ENCODE measurements at regions not wholly inside any gene's neighbourhood (a gene's known extent, or its start where the extent isn't known, plus 50 kb on each side); places are given as distances from the start of the nearest gene placed in this dataset.

DNA sequence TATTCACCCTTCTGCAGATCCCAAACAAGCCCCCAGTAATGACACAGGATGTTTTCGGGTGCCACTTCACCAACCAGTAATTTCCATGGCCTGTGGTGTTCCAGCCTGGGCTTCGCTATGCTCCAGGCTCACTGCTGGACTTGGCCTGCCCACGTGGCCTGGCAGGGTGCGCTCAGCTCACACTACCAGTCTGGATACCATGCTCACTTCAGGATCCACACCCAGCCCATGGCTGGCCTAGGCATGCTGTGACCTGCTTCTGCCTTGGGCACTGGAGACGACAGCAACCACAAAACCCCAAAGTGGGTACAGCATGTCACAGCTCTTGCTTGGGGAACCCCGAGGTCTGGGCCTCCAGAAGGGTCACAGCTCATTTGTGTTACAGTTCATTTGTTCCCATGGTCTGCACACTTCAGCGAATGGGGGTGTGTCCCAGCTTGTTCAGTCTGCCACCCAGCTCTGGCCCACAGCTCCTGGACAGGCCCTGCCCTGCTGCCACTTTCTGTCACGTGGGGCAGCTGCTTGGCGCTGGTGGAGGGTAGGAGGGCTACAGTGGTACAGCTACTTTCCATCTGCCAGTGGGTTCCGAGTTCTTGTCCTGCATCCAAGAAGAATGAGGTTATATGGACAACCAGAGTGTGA lies 650.8 kb downstream of the MCTP2 start:
- intact Hi-C loops (cut with DNase I; ENCODE audit: low total_unique reads): no loop called here
- no peak overlapping the region for H3K27ac ChIP-seq
- H3K4me1 ChIP-seq: no peaks in the 10 kb centered on the region
- H3K27me3 ChIP-seq: no peaks in the 10 kb centered on the region
- H3K9me3 ChIP-seq: peaks cover 5 to 22% of the 10 kb centered on the region in 2 donors
- no peak for DNase-seq (ENCODE audit: low spot score in 2 of 2)
- no peak overlapping the region for H3K4me3 ChIP-seq
- H3K36me3 ChIP-seq: no peaks in the 10 kb centered on the region
- TF ChIP-seq, protein P1, sequence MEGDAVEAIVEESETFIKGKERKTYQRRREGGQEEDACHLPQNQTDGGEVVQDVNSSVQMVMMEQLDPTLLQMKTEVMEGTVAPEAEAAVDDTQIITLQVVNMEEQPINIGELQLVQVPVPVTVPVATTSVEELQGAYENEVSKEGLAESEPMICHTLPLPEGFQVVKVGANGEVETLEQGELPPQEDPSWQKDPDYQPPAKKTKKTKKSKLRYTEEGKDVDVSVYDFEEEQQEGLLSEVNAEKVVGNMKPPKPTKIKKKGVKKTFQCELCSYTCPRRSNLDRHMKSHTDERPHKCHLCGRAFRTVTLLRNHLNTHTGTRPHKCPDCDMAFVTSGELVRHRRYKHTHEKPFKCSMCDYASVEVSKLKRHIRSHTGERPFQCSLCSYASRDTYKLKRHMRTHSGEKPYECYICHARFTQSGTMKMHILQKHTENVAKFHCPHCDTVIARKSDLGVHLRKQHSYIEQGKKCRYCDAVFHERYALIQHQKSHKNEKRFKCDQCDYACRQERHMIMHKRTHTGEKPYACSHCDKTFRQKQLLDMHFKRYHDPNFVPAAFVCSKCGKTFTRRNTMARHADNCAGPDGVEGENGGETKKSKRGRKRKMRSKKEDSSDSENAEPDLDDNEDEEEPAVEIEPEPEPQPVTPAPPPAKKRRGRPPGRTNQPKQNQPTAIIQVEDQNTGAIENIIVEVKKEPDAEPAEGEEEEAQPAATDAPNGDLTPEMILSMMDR (IDR thresholded peaks at IDR 0.05): no peak
- TF ChIP-seq POLR2A (IDR thresholded peaks at IDR 0.05) (no peak), POLR2AphosphoS5 (IDR thresholded peaks at IDR 0.05) (no peak)

DNA sequence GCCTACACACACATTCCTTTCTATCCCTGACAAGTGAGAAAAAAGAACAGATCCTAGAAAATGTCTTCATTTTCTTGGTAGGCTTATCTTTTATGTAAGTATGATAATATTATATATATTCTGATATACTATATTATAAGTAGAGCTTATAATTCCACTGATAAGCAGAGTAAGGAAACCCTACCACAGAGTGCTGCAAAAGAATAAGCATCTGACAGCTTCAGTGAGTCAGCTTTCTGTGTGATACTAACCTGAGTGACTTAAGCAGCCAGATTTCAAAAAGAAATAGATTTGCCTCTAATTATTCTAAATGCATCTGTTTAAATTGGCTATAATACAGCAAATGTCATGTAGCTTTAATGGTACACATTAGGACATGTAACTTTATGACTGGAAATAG lies 656.0 kb downstream of the MCTP2 start:
- Histone ChIP-seq H3K27ac (no peak overlapping the region), H3K36me3 (no peaks in the 10 kb centered on the region), H3K4me1 (no peaks in the 10 kb centered on the region), H3K4me3 (no peak overlapping the region), H3K27me3 (no peaks in the 10 kb centered on the region), H3K9me3 (peaks cover 5 to 15% of the 10 kb centered on the region in 2 donors)
- no peak for TF ChIP-seq POLR2AphosphoS5 (IDR thresholded peaks at IDR 0.05)
- TF ChIP-seq, protein P1 (IDR thresholded peaks at IDR 0.05): no peak
- no peak for TF ChIP-seq POLR2A (IDR thresholded peaks at IDR 0.05)
- intact Hi-C loops (cut with DNase I; ENCODE audit: low total_unique reads): no loop called here
- DNase-seq (ENCODE audit: low spot score in 2 of 2): no peak

DNA sequence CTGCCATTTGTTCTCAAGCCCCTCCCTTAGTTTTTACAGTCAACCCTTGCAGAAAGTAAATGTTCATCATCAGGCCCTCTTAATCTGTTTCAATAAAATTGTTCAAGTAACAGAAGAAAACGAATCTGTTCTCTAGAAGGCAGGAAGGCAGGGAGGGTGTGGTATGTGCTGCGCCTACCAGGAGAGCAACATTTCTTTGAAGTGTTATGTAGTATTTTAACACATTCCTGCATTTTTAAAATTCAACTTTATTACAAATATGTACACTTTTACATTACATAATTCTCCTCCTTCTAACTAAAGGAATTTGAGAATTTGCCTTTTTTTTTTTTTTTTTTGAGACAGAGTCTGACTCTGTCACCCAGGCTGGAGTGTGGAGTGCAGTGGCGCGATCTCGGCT lies 657.8 kb downstream of the MCTP2 start:
- DNase-seq (ENCODE audit: low spot score in 2 of 2): no peak
- H3K4me3 ChIP-seq: no peak overlapping the region
- intact Hi-C loops (cut with DNase I; ENCODE audit: low total_unique reads): no loop called here
- H3K27me3 ChIP-seq: no peaks in the 10 kb centered on the region
- peaks cover under 1 to 10% of the 10 kb centered on the region in 2 donors for H3K9me3 ChIP-seq
- TF ChIP-seq POLR2A (IDR thresholded peaks at IDR 0.05) (no peak), POLR2AphosphoS5 (IDR thresholded peaks at IDR 0.05) (no peak)
- H3K27ac ChIP-seq: no peak overlapping the region
- no peaks in the 10 kb centered on the region for H3K4me1 ChIP-seq
- H3K36me3 ChIP-seq: no peaks in the 10 kb centered on the region

DNA sequence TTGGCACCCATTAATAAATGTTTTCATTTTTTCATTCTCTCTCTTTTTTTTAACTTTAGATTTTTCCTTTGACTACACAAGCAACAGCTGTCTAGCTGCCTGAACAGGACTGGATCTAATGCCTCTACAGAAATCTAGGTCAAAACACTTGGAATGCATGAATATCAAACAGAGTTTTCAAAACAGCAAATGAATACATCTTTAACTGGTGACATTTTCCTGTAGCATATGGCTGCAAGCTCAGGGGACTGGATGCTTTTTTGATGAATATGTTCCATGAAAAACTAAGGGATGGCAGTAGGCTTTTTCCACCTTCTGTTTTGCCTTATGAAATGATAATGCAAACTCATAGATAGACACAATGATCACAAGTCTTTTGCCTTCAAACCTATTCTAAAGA lies 661.7 kb downstream of the MCTP2 start:
- DNase-seq (ENCODE audit: low spot score in 2 of 2): no peak
- Histone ChIP-seq H3K4me3 (no peak overlapping the region), H3K27ac (no peak overlapping the region), H3K27me3 (no peaks in the 10 kb centered on the region), H3K36me3 (no peaks in the 10 kb centered on the region), H3K4me1 (no peaks in the 10 kb centered on the region), H3K9me3 (peaks cover 0 to 4% of the 10 kb centered on the region in 2 donors)
- intact Hi-C loops (cut with DNase I; ENCODE audit: low total_unique reads): no loop called here
- TF ChIP-seq, protein P1 (IDR thresholded peaks at IDR 0.05): no peak
- no peak for TF ChIP-seq POLR2A (IDR thresholded peaks at IDR 0.05)

DNA sequence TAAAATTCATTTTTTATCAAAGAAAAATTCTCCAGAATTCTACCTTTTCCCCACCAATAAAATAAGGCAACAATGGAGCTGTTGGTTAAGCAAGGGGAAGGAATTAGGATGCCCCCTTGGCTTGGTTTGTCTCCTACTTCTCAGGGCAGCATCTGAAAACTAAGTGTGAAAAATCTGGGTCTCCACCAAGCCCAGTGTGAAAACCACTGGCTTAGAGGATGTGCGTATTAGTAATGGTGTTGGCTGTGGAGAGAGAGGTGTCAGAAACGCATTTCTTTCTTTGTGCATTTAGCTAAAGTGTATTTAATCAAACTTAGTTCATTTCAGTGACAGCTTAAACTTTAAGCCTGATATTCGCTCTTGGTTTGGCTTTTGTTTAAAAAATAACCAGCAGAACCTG lies 662.7 kb downstream of the MCTP2 start:
- Histone ChIP-seq H3K36me3 (no peaks in the 10 kb centered on the region), H3K27ac (no peak overlapping the region), H3K27me3 (no peaks in the 10 kb centered on the region), H3K9me3 (peaks cover 0 to 4% of the 10 kb centered on the region in 2 donors), H3K4me1 (no peaks in the 10 kb centered on the region), H3K4me3 (no peak overlapping the region)
- TF ChIP-seq POLR2AphosphoS5 (IDR thresholded peaks at IDR 0.05): no peak
- TF ChIP-seq, protein P1 (IDR thresholded peaks at IDR 0.05): no peak
- no peak for TF ChIP-seq POLR2A (IDR thresholded peaks at IDR 0.05)
- intact Hi-C loops (cut with DNase I; ENCODE audit: low total_unique reads): no loop called here
- no peak for DNase-seq (ENCODE audit: low spot score in 2 of 2)
